GM23248 (cell line): ENCODE measurements at regions not wholly inside any gene's neighbourhood (a gene's known extent, or its start where the extent isn't known, plus 50 kb on each side); places are given as distances from the start of the nearest gene placed in this dataset.

ENCODE experiments used
- EZH2 ChIP-seq: fragments of 200-600 bp; sonication (generic); IDR thresholded peaks from 2 replicates; pipeline ENCODE4 v1.6.1; 2018; ENCODE audit warnings: antibody characterized with exemption, mild to moderate bottlenecking; ENCODE audit not compliant: insufficient read depth, poor library complexity, severe bottlenecking
- EZH2phosphoT487 ChIP-seq: fragments of 200-600 bp; sonication (generic); IDR thresholded peaks from 2 replicates; pipeline ENCODE4 v1.6.1; 2018; ENCODE audit warnings: antibody characterized with exemption, moderate library complexity, mild to moderate bottlenecking, low read depth; ENCODE audit not compliant: insufficient read depth

GRCh38 chr5:152144030-152144429 lies 219.4 kb upstream of the GLRA1 start:
- TF ChIP-seq EZH2phosphoT487: no peak
- TF ChIP-seq EZH2: no peak
